Endothelial cell of umbilical vein (primary cell): ENCODE measurements at regions not wholly inside any gene's neighbourhood (a gene's known extent, or its start where the extent isn't known, plus 50 kb on each side); places are given as distances from the start of the nearest gene placed in this dataset.

ENCODE experiments used
- BruUV-seq: library from RNA; stranded (reverse); fragments of 400-500 nt; replicated peaks from 2 replicates; lab custom pipeline; 2021; lab: Mats Ljungman, UMichigan
- CTCF ChIA-PET: fragments of 300-600, 350-600 bp; sonication (Branson Sonifier 250); formaldehyde crosslinking; loops from one replicate; lab custom pipeline; 2021; ENCODE audit warnings: antibody characterized with exemption, inconsistent platforms; lab: Charles Lee
- POLR2A ChIA-PET: fragments of 300-600, 350-600 bp; sonication (Branson Sonifier 250); formaldehyde crosslinking; loops from one replicate; lab custom pipeline; 2021; ENCODE audit warnings: antibody characterized with exemption, inconsistent platforms; lab: Charles Lee
- DNase-seq: peaks from one replicate; pipeline ENCODE4 v3.0.0-alpha.2; 2011; ENCODE audit warnings: low read depth, low spot score
- FAIRE-seq: peaks from 2 replicates; lab custom pipeline; 2011; peaks lifted over from hg19 to GRCh38; lab: Jason Lieb, UNC
- H2AFZ ChIP-seq: 2 replicates; pipeline ENCODE4 v1.6.0; 2012; ENCODE audit warnings: low read depth, low read length, control low read depth, inconsistent platforms
- H3K27ac ChIP-seq: 2 replicates; pipeline ENCODE4 v1.5.1; 2011; ENCODE audit warnings: low read depth, mild to moderate bottlenecking, control low read depth, low read length, moderate library complexity; ENCODE audit not compliant: insufficient read depth
- H3K27me3 ChIP-seq, 2 experiments: 2 replicates each; pipeline versions ENCODE4 v1.6.0 to v1.6.1; 2011; ENCODE audit warnings: low read length in 2 of 2, mixed read lengths in 1 of 2; ENCODE audit not compliant: control insufficient read depth in 2 of 2, insufficient read depth in 2 of 2
- H3K36me3 ChIP-seq, 2 experiments: 2 replicates in 1 of 2; 3 replicates in 1 of 2; pipeline ENCODE4 v1.5.1; 2011; ENCODE audit warnings: low read length in 2 of 2, mild to moderate bottlenecking in 1 of 2, moderate library complexity in 1 of 2; ENCODE audit not compliant: control insufficient read depth in 2 of 2, insufficient read depth in 2 of 2; ENCODE audit errors: extremely low read depth in 1 of 2
- H3K4me1 ChIP-seq: 3 replicates; pipeline ENCODE4 v1.5.1; 2011; ENCODE audit warnings: mild to moderate bottlenecking, low read length; ENCODE audit not compliant: control insufficient read depth, insufficient read depth; ENCODE audit errors: extremely low read depth
- H3K4me2 ChIP-seq: 2 replicates; pipeline ENCODE4 v1.6.1; 2011; ENCODE audit warnings: low read length, control low read depth, mixed read lengths; ENCODE audit not compliant: insufficient read depth
- H3K4me3 ChIP-seq, 3 experiments: fragments of 200-600 bp in 1 of 3; sonication (generic), shearing (Covaris generic) in 1 of 3; replicated peaks in 1 of 3; 2 replicates each; pipeline ENCODE4 v1.5.1; 2011 to 2016; ENCODE audit warnings: control low read depth in 3 of 3, low read length in 3 of 3, mild to moderate bottlenecking in 2 of 3, inconsistent platforms in 1 of 3, low read depth in 1 of 3, moderate library complexity in 1 of 3; ENCODE audit not compliant: insufficient read depth in 1 of 3
- H3K79me2 ChIP-seq: 2 replicates; pipeline ENCODE4 v1.6.0; 2012; ENCODE audit warnings: low read length, inconsistent platforms; ENCODE audit not compliant: control insufficient read depth, insufficient read depth
- H3K9ac ChIP-seq: replicated peaks from 2 replicates; pipeline ENCODE3; 2011; ENCODE audit warnings: low read length, control low read depth; ENCODE audit not compliant: insufficient read depth; ENCODE audit errors: extremely low read depth
- H3K9me1 ChIP-seq: replicated peaks from 3 replicates; pipeline ENCODE4 v1.6.0; 2011; ENCODE audit warnings: mild to moderate bottlenecking, low read length; ENCODE audit not compliant: control insufficient read depth, insufficient read depth; ENCODE audit errors: extremely low read depth
- H3K9me3 ChIP-seq: replicated peaks from 2 replicates; pipeline ENCODE4 v1.5.1; 2012; ENCODE audit warnings: low read length, inconsistent platforms; ENCODE audit not compliant: control insufficient read depth, insufficient read depth
- H4K20me1 ChIP-seq: replicated peaks from 2 replicates; pipeline ENCODE3; 2011; ENCODE audit warnings: mild to moderate bottlenecking, low read length; ENCODE audit not compliant: control insufficient read depth, insufficient read depth; ENCODE audit errors: extremely low read depth
- CTCF ChIP-seq, 2 donors: IDR thresholded peaks; 1 replicate in 1 of 2; 2 replicates in 1 of 2; pipeline ENCODE4 v1.5.1; 2011; ENCODE audit warnings: low read length in 2 of 2, mild to moderate bottlenecking in 2 of 2, moderate library complexity in 2 of 2, control low read depth in 1 of 2, inconsistent platforms in 1 of 2, low read depth in 1 of 2; ENCODE audit not compliant: insufficient read depth in 1 of 2; ENCODE audit errors: extremely low read depth in 1 of 2
- EZH2 ChIP-seq: IDR thresholded peaks from 2 replicates; pipeline ENCODE4 v1.6.1; 2012; ENCODE audit warnings: borderline replicate concordance, low read depth, mild to moderate bottlenecking, moderate library complexity, low read length, inconsistent platforms; ENCODE audit not compliant: severe bottlenecking
- FOS ChIP-seq: IDR thresholded peaks from 2 replicates; pipeline ENCODE4 v1.6.1; 2011; ENCODE audit warnings: mild to moderate bottlenecking, low read length, moderate library complexity, borderline replicate concordance; ENCODE audit not compliant: insufficient read depth
- GATA2 ChIP-seq: IDR thresholded peaks from 2 replicates; pipeline ENCODE4 v1.7.0; 2011; ENCODE audit warnings: low read depth, mild to moderate bottlenecking, moderate library complexity, mixed read lengths, low read length; ENCODE audit not compliant: insufficient read length, insufficient read depth
- JUN ChIP-seq: IDR thresholded peaks from 2 replicates; pipeline ENCODE4 v1.6.1; 2011; ENCODE audit warnings: borderline replicate concordance, low read depth; ENCODE audit not compliant: insufficient read length, insufficient read depth
- MAX ChIP-seq: IDR thresholded peaks from 2 replicates; pipeline ENCODE4 v1.6.1; 2011; ENCODE audit not compliant: insufficient read depth, insufficient read length
- MYC ChIP-seq: IDR thresholded peaks from one replicate; pipeline ENCODE4 v1.6.1; 2011; ENCODE audit warnings: mild to moderate bottlenecking, low read depth, low read length
- POLR2A ChIP-seq: IDR thresholded peaks from 2 replicates; pipeline ENCODE4 v1.6.1; 2012; ENCODE audit warnings: low read depth, mild to moderate bottlenecking, control low read depth, low read length
- POLR2AphosphoS5 ChIP-seq: IDR thresholded peaks from 2 replicates; pipeline ENCODE4 v1.6.1; 2012; ENCODE audit warnings: low read depth, mild to moderate bottlenecking, control low read depth, low read length, moderate library complexity; ENCODE audit not compliant: insufficient read depth
- dilution Hi-C: fragments of 300-500 bp; cut with MboI; formaldehyde crosslinking; loops from one replicate; pipeline ENCODE4 v1.15.0; 2019; ENCODE audit warnings: low sequenced_read_pairs; ENCODE audit not compliant: extremely low pct_ligation_motif_present
- intact Hi-C: fragments of 100-400 bp; cut with micrococcal nuclease; formaldehyde crosslinking; loops from one replicate; pipeline ENCODE4 v1.10.0; 2022

GRCh38 chr10:33826186-33826585 is 491.7 kb upstream of the NRP1 start:
- Histone ChIP-seq H3K9me3 (no peaks in the 10 kb centered on the region), H3K27ac (no peak overlapping the region), H4K20me1 (no peaks in the 10 kb centered on the region), H3K9ac (no peak overlapping the region), H3K4me2 (no peak overlapping the region), H3K4me1 (no peaks in the 10 kb centered on the region), H3K27me3 (peaks cover 2 to 4% of the 10 kb centered on the region in 2 experiments), H2AFZ (no peak overlapping the region), H3K4me3 (no peak overlapping the region), H3K79me2 (no peaks in the 10 kb centered on the region), H3K9me1 (no peaks in the 10 kb centered on the region), H3K36me3 (no peaks in the 10 kb centered on the region)
- intact Hi-C loops (no loop called here), dilution Hi-C loops (no loop called here)
- BruUV-seq, result no TSS peak
- CTCF ChIA-PET, result no interaction called here
- TF ChIP-seq FOS, result no peak
- TF ChIP-seq EZH2, result no peak
- no peak for TF ChIP-seq JUN
- no peak for TF ChIP-seq MAX
- TF ChIP-seq MYC, result no peak
- no peak for TF ChIP-seq POLR2A
- no peak for TF ChIP-seq CTCF (IDR thresholded peaks at IDR 0.05; ENCODE audit: extremely low read depth in 1 of 2, insufficient read depth in 1 of 2, low read depth in 1 of 2, low read length in 2 of 2)
- TF ChIP-seq POLR2AphosphoS5, result no peak
- TF ChIP-seq GATA2, result no peak
- DNase-seq, result no peak
- POLR2A ChIA-PET, result no interaction called here
- FAIRE-seq, result no peak
